GM19463 (cell line): ENCODE measurements at regions not wholly inside any gene's neighbourhood (a gene's known extent, or its start where the extent isn't known, plus 50 kb on each side); places are given as distances from the start of the nearest gene placed in this dataset.
"Not testable (repeated sequence)": the region's sequence is repeated elsewhere in the genome, so short reads cannot be mapped to it uniquely, and the experiment has no call there.

Experiments used
- ATAC-seq: cut with Tn5 transposase; IDR thresholded peaks from one replicate; pipeline ENCODE4 v1.9.1; 2021; ENCODE audit warnings: mild to moderate bottlenecking, moderate library complexity; ENCODE audit not compliant: unreplicated experiment

DNA sequence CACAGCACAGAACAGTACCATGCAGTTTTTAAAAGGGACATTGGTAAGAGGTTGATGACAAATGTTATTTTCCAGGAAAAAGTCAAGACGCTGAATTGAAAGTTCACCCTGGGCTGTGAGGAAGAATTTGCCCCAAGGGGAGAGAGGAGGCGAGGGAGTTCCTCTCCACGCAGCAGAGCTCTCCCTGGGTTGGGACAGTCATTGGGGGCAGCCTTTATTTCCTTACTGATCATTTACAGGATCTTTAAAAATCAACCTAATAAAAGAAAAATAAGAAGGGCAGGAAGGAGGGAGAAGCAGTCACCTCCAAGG, 49.9 kb upstream of the WNT7B start:
- ATAC-seq: no peak

DNA sequence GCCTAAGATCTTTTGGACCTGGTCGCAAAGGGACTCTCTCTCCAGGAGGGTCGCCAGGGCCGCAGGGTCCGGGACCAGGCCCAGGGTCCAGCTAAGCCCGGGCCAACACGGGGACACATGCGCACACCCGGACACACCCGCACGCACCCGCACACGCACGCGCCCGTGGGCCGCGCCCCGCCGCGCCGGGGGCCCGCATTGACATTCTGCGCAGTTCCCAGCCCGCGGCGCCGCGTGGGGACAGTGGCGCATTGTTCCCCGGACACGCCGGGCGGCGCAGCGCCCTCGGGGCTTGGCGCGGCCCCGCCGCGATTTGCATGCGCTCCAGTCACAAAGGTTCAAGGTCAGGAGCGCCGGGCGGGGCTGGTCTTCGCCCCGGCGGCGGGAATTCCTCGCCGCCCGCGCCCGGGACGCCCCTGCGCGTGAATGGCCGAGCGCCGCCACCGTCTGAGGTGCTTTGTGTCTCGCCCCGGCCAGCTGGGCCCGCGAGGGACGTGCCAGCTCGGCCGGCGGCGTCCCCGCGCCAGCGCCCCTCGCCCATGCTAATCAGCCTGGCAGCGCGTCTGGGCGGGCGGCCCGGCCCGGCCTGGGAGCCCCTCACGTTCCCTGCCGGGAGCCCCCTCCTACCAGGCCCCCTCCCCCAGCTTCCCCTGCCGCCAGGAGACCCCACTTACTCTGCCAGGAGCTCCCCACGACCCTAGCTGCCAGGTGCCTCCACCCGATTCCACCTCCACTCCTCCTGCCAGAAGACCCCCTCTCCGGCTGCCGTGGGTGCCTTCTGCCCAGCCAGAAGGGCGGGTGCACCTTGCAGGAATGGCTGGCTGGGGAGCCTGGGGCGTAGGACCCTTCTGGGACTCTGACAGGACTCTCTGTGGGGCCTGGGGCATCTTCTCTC, 50.5 kb upstream of the WNT7B start:
- no peak for ATAC-seq

DNA sequence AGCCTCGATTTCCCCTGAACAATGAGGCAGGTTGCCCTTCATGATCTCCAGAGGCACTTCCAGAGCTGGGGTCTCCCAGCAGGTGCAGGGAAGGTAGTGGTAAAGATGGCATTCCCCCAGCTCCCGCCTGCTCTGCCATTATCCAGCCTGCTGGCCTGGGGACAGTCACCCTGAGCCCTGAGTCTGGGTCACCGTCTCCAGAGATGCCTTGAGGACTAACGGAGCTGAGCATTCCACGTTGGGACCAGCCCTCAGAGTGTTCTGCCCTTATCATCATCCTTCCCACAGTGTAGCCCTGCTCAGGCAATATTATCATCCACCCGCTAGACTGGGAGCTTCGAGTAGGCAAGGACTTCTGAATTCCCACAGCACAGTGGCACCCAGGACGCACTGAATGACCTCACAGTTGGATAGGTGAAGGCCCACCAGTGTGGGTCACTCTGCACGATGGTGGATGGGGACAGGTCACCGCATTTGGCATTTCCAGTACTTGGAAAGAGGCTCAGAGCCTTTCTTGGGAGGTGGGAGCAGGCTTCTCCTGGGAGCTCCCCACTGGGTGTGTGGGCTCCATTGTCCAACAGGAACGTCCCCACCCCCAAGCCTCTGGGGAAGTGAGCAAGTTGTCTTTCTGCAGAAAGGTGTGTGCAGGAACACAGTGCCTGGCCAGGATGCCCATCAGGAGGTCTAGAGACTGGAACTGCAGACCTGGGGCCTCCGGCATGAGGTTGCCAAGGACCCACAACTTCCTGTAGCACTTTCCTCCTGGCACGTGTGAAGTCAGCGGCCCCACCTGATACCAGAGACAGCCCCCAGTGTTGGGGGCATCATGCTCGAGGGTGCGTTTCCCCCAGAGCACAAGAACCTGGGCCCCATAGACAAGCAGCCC, 51.4 kb upstream of the WNT7B start:
- no peak for ATAC-seq

DNA sequence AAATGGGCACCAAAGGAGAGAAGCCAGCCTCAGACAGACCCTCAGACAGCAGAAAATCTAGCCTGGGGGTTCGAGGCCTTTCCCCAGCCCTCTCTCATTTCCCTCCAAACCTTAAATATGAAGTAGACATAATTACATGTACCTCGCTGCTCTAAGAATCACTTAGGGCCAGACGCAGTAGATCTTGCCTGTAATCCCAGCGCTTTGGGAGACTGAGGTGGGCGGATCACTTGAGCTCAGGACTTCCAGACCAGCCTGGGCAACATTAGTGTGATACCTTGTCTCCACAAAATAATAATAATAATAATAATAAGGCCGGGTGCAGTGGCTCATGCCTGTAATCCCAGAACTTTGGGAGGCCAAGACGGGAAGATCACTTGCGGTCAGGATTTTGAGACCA, 52.1 kb upstream of the WNT7B start:
- no peak for ATAC-seq

DNA sequence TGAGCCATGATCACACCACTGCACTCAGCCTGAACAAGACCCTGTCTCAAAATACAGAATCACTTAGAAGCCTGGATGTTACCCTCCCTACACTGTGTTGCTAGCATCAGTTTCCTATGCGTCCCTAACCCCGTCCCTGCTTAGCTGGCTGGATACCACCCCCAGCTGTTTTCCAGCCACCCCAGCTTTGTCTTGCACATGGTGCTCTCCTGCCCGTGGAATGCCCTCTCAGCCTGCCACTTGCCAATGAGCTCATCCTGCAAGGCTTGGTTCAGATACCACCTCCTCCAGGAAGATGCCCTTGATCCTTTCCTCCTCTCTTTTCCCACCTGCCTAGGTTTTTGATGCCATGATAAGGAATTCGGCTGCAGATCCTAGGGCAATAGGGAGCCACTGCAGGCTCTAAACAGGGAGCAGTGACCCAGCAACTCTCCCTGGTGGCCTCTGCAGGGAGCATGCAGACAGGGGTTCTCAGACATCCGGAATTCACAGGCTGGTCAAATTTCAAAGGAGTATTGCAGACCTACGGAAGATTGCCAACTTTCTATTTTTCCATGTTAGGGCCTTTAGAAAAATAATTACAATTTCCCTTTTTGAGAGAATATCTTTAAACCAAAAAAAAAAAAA, 52.7 kb upstream of the WNT7B start:
- no peak for ATAC-seq

DNA sequence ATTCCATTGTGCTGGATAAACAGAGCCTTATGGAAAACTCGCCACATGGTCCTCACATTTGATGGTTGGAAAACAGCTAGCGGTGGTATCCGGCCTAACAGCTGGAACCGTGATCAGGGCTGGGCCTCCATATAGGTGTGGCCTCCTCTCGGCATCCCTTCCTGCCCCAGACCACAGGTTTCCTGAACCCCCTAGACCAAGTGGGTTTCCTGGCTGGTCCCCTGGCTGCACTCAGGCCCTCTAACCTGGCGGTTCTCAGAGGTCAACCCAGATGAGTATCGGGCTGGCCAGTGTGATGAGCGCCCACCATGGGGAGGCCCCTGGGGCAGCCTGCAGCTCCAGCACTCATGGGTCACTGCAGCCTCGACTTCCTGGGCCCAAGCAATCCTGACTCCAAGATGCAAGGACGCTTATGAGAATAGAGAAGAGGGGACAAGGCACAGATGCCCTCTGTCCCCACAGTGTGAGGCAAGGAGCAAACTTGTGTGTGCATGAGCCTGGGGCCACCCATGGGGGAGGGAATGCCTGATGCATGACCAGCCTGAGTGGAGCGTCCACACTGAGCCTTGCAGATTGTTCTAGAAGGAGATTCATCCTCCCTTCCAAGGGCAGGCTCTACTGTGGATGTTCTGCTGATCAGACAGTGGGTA, 53.4 kb upstream of the WNT7B start:
- no peak for ATAC-seq

DNA sequence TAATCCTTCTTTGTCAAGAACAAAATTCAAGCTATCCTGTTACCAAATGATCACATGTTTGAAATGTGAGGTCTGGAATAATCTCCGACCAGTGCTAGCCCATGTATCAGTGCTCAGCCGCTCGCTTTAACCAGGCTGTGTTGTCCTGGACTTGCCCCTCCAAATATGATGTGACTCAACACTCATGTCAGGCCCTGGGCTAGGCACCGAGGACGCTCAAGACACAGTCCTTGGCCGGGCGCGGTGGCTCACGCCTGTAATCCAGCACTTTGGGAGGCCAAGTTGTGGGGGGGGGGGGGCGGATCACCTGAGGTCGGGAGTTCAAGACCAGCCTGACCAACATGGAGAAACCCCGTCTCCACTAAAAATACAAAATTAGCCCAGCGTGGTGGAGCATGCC, 54.1 kb upstream of the WNT7B start:
- ATAC-seq: no peak

DNA sequence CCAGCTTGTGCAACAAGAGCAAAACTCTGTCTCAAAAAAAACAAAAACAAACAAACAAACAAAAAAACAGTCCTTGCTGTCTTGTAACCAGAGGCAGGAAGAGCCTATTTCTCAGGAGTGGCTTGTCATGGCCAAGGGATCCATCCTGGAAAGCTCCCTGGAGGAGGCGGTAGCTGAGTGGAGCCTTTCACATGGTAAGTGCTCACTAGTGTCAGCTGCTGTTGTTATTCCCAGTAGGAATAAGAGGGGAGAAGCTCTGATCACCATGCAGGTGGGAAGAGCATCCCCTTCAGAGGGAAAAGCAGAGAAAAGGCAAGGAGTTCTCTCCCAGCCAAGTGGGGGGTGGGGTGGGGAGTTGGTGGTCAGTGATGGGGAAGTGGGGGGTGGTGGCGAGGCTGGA, 54.6 kb upstream of the WNT7B start:
- no peak for ATAC-seq

DNA sequence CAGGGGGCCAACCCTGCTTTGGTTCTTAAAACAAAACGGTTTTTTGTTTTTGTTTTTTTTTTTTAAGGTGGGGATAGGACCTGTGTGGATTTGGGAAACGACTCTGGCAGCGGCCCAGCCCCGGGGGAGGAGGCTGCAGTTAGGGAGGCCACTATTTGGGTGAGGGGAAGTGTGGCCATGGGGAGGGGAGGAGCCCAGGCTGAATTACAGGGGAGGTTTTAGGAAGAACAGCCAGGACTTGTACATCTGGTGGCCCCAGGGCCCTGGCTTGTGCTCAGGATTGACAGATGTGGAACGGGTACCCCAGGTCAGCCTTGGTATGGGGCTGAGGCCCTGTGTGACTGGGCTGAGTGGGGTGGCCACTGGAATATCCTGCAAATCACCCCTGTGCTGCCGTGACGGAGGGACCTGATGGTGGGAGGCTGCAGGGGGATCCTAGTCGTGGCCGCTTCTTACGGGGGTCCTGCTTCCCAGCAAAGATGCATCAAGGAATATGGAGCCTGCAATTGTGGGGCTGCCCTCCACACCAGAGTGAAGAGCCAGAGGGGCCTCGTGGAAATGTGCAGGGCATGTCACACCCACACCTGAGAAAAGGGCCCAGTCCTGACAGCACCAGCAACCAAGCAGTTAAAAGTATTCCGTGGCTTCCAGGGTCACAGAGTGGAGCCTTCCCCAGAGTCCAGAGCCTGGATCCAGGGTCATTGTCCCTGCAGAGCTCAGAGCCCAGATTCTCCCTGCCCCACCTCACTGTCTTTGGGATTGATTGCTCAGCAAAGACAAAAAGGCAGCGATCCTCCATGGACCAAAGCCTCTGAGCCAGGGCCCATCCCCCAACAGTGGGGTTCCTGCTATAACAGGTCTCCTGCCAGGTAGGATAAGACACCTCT, 55.2 kb upstream of the WNT7B start:
- no peak for ATAC-seq

DNA sequence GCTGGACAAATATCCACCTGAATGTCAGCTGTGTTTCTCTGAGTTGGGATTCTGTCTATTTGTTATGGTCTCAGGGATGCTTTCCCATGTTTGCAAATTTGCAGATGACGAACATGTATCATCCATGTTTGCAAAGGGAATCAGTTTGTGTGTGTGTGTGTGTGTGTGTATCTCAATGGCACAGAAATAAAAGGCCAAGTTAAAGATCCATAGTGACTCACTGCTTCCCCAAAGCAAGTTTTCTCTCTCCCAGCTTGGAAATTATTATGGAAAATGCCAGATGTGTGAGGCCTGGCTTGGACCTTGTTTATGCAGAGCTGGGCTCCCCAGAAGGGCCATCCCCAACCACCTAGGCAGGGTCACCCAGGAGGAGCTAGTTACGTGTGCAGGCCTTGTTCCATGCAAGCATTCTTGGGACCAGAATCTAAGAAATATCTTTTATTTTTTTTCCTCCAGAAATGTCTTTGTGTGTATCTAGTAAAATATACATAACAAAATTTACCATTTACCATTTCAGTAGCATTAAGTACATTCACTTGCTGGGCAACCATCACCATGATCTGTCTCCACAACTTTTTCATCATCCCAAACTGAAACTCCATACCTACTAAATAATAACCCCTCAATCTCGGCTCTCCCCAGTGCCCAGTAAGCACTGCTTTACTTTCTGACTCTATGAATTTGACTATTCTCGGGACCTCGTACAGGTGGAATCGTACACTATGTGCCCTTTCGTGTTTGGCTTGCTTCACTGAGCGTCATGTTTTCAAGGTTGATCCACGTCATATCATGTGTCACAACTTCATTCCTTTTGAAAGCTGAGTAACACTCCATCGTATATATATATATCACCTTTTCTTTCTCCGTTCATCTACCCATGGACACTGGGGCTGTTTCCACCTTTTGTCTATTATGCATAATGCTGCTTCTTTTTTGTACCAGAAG, 56.6 kb upstream of the WNT7B start:
- ATAC-seq: no peak

DNA sequence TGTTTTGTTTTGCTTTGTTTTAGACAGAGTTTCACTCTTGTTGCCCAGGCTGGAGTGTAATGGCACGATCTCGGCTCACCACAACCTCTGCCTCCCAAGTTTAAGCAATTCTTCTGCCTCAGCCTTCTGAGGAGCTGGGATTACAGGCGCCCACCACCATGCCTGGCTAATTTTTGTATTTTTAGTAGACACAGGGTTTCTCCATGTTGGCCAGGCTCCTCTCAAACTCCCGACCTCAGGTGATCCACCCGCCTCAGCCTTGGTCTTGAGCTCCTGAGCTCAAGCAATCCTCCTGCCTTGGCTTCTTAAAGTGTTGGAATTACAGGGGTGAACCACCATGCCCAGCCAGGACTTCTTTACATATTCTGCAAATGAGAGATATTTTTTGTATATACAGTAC, 57.5 kb upstream of the WNT7B start:
- not testable (repeated sequence) for ATAC-seq

DNA sequence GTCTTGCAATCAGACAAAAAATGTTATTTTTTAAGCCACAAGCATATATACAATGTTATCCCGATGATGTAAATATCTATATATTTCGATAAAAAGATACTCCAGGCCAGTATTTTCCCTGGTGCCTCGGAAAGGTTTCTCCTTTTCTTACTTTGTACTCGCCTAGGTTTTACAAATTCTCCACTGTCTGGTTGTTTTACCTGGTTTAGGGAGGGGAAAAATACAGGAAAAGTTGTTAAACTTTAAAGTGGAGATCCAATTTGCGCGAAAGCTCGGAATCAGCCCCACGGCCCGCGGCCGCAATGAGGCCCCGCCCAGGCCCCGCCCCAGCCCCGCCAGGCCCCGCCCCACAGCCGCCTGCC, 58.4 kb upstream of the WNT7B start:
- no peak for ATAC-seq

DNA sequence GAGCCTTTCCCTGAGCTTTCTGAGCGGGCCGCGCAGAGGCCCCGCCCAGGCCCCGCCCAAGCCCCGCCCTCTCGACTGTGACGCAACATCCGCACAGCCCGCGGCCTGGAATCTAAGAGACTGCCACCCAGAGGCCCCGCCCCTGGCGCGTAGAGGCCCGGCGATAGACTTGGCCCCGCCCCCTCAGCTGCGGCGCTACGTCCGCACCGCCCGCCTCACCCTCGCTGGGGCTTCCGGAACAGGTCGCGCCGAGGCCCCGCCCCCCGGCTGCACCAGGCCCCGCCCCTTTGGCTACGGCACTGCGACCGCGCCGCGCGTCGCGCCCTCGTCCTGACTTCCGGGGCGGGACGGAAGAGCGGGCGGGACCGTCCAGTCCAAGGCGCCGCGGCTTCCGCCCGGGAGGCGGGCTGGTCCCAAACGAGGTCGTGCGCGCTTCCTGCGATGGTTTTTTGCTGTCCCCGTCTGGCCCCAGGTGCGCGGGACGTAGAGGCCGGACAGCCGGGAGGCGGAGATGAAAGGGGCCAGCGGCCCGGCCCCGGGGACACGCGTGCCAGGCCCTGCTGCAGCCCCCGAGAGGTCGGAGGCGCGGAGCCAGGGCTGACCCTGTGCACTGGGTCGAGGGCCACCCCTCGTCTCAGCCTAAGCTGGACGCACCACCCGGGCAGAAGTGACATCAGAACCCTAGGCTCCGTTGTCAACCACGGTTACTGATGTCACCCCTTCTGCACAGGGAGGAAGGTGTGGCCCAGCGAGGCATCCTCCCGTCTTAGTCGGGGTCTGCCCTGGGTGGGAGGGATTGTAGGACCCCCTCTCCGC, 59.0 kb upstream of the WNT7B start:
- peak; percentile 93 for ATAC-seq

DNA sequence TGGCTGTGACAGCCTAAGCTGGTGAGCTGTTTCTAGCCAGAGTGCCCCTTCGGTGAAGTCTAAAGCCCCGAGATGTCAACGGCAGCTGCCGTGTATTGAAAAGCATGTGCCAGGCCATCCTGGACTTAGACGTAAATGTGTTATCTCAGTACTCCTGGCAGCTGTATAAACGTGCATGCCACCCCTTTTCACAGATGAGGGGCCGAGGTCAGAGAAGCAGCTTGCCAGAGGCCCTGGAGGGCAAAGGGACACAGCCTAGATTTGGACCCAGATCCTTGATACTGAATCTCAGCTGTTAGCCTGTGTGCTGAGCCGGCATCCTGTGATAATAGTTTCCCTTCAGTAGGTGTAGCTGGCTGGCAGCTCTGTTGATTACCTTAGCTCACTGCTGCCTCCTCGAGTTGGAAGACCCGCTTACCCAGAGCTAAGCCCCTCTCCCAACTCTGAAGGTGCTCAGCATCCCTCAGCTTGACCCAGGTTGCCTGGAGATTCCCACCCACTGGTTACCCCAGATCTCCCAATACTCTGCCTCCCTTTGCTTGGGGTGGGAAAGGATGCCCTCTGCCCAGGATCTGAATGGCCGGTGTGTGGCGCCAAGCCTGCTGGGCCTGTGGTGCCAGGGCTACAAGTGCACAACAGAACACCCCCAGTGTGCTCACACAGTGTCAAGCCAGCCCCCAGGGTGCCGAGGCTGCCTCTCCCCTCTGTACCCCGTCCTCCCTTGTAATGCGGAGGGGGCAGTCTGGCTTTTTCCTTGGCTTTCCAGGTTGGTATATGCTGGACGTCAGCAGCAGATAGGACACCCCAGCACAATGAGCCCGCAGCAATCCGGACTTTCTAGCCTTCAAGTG, 59.8 kb upstream of the WNT7B start:
- no peak for ATAC-seq

DNA sequence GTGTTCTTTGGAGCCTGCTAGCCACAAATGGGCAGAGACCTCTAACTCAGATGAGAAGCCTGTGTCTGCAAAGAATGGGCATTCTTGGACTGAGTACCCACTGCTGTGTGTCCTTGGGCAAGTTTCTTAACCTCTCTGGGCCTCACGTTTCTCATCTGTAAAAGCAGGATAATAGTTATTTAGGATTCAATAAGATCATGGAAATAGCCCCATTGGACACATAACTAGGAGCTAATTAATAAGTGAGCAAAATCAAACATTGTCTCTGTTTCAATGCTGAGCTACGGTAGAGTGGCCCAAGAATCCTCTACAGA, 61.2 kb upstream of the WNT7B start:
- ATAC-seq: no peak

DNA sequence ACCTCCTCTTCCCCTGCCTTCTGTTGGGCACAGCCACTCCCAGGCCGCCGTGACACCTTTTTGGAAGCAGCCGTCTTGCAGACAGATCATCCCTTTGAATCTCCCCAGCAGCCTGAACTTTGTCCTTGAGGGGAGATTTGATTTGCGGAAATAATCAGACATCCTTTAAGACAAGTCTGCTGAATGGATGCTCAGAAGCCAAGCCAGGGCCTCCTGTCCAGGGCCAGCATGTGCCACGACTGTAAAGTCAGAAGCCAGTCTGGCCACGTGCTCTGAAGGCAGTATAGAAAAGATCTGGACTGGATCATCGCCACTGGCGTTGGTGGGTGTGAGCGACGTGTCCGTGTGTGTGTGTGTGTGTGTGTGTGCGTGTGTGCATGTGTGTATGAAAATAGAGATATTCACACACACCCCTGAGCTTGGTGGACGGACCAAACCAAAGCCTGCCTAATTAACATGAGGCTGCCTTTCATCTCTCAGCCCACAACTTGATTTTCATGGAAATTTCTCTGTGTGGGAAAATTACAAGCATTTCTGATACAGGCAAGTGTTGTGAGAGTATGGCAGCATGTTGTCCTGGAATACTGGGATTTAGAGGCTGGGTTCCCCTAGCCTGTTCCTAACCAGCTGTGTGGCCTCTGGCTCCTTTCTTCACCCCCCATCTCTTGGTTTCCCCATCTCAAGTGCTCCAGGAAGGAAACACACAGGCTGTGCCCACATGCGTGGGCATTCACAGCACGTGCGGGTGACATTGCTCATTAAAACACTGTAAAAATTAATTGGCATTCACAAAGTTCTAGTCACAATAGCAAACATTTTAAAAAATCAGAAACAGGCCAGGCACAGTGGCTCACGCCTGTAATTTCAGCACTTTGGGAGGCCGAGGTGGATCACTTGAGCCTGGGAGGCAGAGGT, 61.8 kb upstream of the WNT7B start:
- ATAC-seq: no peak

DNA sequence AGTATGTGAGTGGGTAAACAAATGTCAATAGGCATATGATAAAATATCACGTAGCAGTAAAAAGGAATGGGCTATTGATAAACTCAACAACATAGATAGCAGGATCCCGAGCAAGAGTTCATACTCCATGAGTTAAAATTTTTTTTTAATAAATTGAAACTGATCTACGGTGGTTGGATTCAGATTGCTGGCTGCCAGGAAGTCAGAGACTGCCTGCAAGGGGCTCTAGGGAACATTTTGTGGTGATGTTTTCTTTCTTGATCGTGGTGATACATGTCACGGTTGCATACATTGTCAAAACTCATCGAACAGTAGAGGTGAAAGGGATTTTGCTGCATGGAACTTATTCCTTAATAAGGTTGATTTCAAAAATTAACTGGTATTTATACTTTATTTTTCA, 62.6 kb upstream of the WNT7B start:
- ATAC-seq: no peak
